Testis (tissue), 2 donors: ENCODE measurements at regions not wholly inside any gene's neighbourhood (a gene's known extent, or its start where the extent isn't known, plus 50 kb on each side); places are given as distances from the start of the nearest gene placed in this dataset.

ENCODE experiments used
- DNase-seq: peaks from one replicate; pipeline ENCODE4 v3.0.0-alpha.2; 2019
- H3K27ac ChIP-seq, 2 donors: fragments of 200-600 bp; sonication (generic); one replicate each; pipeline ENCODE4 v1.5.1; 2019
- H3K27me3 ChIP-seq: fragments of 200-600 bp; sonication (generic); one replicate; pipeline ENCODE4 v1.5.1; 2019
- H3K36me3 ChIP-seq: fragments of 200-600 bp; sonication (generic); one replicate; pipeline ENCODE4 v1.5.1; 2017; ENCODE audit warnings: low read depth; ENCODE audit errors: missing control alignments
- H3K4me1 ChIP-seq: fragments of 200-600 bp; sonication (generic); one replicate; pipeline ENCODE4 v1.5.1; 2019
- H3K4me3 ChIP-seq, 2 donors: fragments of 200-600 bp; sonication (generic); one replicate each; pipeline ENCODE4 v1.5.1; 2017 to 2019
- H3K9me3 ChIP-seq: fragments of 200-600 bp; sonication (generic); one replicate; pipeline ENCODE4 v1.5.1; 2017
- POLR2A ChIP-seq: fragments of 450-650 bp; IDR thresholded peaks from one replicate; pipeline ENCODE4 v1.6.1; 2017; ENCODE audit warnings: antibody characterized with exemption, mild to moderate bottlenecking, moderate library complexity
- WGBS, 2 donors: methylation state at CpG; one replicate each; pipeline ENCODE4 v1.1.5; 2018; 5-methylcytosine and 5-hydroxymethylcytosine counted together
- intact Hi-C: fragments of 100-400 bp; cut with DNase I; formaldehyde crosslinking; loops from one replicate; pipeline ENCODE4 v1.15.1; 2023; ENCODE audit warnings: low total_unique reads
- TF ChIP-seq, protein P1 (sequence below), 3 experiments: fragments of 450-650 bp in 2 of 3; fragments of 200-600 bp in 1 of 3; sonication (generic) in 1 of 3; IDR thresholded peaks; one replicate each; pipeline ENCODE4 v1.5.1; 2016 to 2019; ENCODE audit warnings: antibody characterized with exemption in 3 of 3, mild to moderate bottlenecking in 2 of 3, moderate library complexity in 1 of 3

DNA sequence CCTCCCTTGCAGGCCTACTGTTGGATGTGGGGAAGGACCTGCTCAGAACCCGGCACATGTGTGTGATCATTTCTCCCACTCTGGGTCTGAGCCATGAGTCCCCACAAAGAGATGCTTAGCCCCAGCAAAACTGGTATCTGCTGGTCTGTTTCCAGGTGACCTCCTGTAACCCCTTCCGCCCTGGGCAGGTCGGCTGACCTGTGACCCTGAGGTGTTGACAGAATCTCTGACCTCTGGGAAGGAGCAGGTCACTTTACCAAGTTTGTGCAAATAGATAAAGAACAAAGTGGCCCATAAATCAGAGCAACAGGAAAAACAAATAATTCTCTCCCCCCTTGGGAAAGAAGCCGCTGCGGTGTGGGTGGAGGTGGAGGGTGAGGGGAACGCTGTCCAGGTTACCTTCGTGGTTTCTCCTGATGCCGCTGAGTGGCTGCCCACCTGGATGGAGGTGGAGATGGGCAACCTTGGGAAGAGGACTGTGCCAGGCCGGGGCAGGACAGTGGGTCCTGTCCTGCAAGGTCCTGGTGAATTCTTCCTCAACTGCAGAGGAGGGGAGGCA lies 174.0 kb upstream of the MYCN start:
- DNase-seq, result no peak
- TF ChIP-seq, protein P1, sequence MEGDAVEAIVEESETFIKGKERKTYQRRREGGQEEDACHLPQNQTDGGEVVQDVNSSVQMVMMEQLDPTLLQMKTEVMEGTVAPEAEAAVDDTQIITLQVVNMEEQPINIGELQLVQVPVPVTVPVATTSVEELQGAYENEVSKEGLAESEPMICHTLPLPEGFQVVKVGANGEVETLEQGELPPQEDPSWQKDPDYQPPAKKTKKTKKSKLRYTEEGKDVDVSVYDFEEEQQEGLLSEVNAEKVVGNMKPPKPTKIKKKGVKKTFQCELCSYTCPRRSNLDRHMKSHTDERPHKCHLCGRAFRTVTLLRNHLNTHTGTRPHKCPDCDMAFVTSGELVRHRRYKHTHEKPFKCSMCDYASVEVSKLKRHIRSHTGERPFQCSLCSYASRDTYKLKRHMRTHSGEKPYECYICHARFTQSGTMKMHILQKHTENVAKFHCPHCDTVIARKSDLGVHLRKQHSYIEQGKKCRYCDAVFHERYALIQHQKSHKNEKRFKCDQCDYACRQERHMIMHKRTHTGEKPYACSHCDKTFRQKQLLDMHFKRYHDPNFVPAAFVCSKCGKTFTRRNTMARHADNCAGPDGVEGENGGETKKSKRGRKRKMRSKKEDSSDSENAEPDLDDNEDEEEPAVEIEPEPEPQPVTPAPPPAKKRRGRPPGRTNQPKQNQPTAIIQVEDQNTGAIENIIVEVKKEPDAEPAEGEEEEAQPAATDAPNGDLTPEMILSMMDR (IDR thresholded peaks at IDR 0.05), result no peak
- TF ChIP-seq POLR2A, result no peak
- no peaks in the 10 kb centered on the region for H3K4me1 ChIP-seq
- no peaks in the 10 kb centered on the region for H3K27me3 ChIP-seq
- intact Hi-C loops, result no loop called here
- H3K9me3 ChIP-seq, result no peaks in the 10 kb centered on the region
- no peak overlapping the region for H3K27ac ChIP-seq
- H3K36me3 ChIP-seq, result no peaks in the 10 kb centered on the region
- H3K4me3 ChIP-seq, result no peak overlapping the region
- 83 to 88% methylated on average over 9 of the region's 9 CpGs for WGBS, 2 donors

DNA sequence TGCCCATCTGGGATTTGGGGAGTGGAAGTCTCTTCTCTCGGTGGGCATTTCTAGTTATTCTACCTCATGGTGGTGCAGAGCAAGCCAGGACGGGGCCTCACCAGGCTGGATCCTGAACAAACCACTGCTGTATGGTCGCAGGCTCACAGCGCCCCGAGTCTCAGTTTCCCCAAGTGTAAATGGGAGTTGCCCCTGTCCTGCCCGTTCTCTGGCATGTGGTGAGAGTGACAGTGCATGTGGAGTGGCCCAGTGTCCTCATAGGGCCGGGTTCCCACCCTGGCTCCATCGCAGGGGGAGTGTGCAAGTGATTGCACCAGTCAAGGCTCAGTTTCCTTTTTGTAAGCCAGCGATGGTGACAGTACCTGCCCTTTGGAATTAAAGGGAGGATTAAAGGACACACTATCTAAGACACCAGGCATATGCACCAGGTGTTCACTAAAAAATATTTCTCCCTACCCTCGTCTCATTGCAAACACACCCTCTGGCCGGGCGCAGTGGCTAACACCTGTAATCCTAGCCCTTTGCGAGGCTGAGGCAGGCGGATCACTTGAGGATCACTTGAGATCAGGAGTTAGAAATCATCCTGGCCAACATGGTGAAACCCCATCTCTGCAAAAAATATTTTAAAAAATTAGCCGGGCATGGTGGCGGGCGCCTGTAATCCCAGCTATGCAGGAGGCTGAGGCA lies 173.3 kb upstream of the MYCN start:
- no peaks in the 10 kb centered on the region for H3K27me3 ChIP-seq
- H3K9me3 ChIP-seq, result no peaks in the 10 kb centered on the region
- no peak overlapping the region for H3K27ac ChIP-seq
- DNase-seq, result no peak
- H3K36me3 ChIP-seq, result no peaks in the 10 kb centered on the region
- no peaks in the 10 kb centered on the region for H3K4me1 ChIP-seq
- intact Hi-C loops, result no loop called here
- 91% methylated on average over 13 to 17 of the region's 17 CpGs for WGBS, 2 donors
- TF ChIP-seq POLR2A, result no peak
- TF ChIP-seq, protein P1 (IDR thresholded peaks at IDR 0.05), result no peak
- no peak overlapping the region for H3K4me3 ChIP-seq

DNA sequence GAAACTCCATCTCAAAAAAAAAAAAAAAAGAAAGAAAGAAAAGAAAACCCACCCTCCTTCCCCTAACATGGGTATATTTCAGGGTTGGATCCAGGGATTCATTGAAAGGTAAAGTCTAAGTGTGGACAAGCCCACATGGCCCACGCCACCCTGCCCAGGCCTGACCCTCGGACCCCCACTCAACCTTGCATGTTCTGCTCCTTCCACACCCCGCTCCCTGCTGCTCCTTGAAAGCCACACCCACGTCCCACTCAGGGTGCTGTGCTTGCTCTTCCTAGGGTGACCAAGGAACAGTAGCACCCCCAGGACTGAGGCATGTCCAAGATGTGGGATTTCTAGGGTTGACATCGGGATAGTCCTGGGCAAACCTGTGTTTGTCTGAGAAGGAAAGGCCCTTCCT lies 172.7 kb upstream of the MYCN start:
- Histone ChIP-seq H3K4me1 (no peaks in the 10 kb centered on the region), H3K4me3 (no peak overlapping the region), H3K27ac (no peak overlapping the region), H3K27me3 (no peaks in the 10 kb centered on the region), H3K9me3 (no peaks in the 10 kb centered on the region), H3K36me3 (no peaks in the 10 kb centered on the region)
- no peak for TF ChIP-seq POLR2A
- TF ChIP-seq, protein P1 (IDR thresholded peaks at IDR 0.05), result no peak
- intact Hi-C loops, result no loop called here
- no peak for DNase-seq
- WGBS, 2 donors, result 90 to 95% methylated on average over 5 of the region's 5 CpGs

DNA sequence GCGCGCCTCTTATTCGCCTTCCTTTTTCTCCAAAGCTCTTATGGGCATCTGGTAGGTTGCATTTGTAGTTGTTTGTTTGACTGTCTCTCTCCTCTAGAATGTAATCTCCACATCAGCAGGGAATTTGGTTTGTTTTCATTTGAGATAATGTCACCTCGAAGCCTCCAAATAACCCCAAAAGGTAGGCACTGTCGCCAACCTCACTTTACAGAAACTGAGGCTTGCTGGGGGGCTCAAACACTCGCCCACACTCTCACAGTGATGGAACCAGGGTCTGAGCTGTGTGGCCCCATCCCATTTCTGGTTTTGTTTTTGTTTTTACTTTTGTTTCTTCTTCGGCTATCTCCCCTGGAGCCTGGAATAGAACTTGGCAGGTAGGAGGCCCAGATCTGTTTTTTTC lies 172.2 kb upstream of the MYCN start:
- H3K4me3 ChIP-seq, result no peak overlapping the region
- no peak for TF ChIP-seq POLR2A
- intact Hi-C loops, result no loop called here
- H3K9me3 ChIP-seq, result no peaks in the 10 kb centered on the region
- no peak overlapping the region for H3K27ac ChIP-seq
- no peaks in the 10 kb centered on the region for H3K36me3 ChIP-seq
- no peak for DNase-seq
- no peaks in the 10 kb centered on the region for H3K4me1 ChIP-seq
- H3K27me3 ChIP-seq, result no peaks in the 10 kb centered on the region
- WGBS, 2 donors, result 88 to 90% methylated on average over 7 of the region's 7 CpGs

DNA sequence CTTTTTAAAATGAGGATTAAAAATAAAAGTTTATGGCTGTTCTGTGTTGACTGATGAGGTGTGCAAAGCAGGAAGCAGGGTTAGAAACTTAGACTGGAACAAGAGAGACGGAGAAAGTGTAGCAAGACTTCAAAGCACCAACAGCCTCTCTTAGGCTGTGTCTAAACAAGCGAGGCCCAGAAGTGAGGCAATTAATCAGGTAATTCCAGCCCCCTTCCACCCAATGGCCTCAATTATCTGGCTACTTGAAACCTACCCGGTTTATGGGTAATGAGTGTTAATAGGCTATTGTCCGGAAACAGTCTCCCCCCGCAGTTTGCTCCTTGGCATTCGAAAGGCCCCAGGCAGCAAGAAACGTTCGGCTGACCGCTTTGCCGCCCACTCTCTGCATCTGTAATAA lies 171.7 kb upstream of the MYCN start:
- H3K27me3 ChIP-seq, result no peaks in the 10 kb centered on the region
- no peak overlapping the region for H3K4me3 ChIP-seq
- intact Hi-C loops, result no loop called here
- no peaks in the 10 kb centered on the region for H3K4me1 ChIP-seq
- no peak overlapping the region for H3K27ac ChIP-seq
- WGBS, 2 donors, result 78 to 80% methylated on average over 9 to 10 of the region's 10 CpGs
- no peaks in the 10 kb centered on the region for H3K36me3 ChIP-seq
- TF ChIP-seq, protein P1 (IDR thresholded peaks at IDR 0.05), result no peak
- TF ChIP-seq POLR2A, result no peak
- no peak for DNase-seq
- H3K9me3 ChIP-seq, result no peaks in the 10 kb centered on the region
